ENCODE measurements at regions not wholly inside any gene's neighbourhood (a gene's known extent, or its start where the extent isn't known, plus 50 kb on each side); places are given as distances from the start of the nearest gene placed in this dataset.

- Histone ChIP-seq H3K9ac (ENCODE audit: low read length in 3 of 3) (no peak overlapping the region), H3K27ac (ENCODE audit: low read depth in 2 of 2, low read length in 2 of 2) (no peak overlapping the region)
These were observed 273.0 kb upstream of the NFIA start for GRCh38 chr1:60809204-60809980.

DNA sequence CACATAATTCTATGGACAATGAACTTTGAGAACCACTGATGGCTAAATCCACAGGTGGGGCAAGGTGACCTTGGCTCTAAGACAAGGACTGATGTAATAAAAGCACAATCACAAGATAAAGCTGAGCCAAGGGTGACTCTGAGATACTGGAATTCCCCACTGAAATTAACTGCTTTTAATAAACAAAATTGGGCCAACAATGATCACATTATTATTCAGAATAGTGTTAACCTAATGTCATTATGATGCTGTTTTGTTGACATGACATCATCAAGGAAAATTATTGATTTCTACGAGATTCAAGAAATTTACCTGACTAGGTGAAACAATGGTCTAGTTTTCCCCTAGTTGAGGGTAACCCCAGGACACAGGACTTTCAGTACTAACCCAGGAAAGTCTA is 273.7 kb upstream of the NFIA start:
- DNase-seq (no peak), FAIRE-seq (no peak)
- no peaks in the 10 kb centered on the region for H3K4me1 ChIP-seq (ENCODE audit: control insufficient read depth in 2 of 3, insufficient read depth in 2 of 3, low read depth in 1 of 3, low read length in 3 of 3)
- H3K36me3 ChIP-seq (ENCODE audit: control insufficient read depth in 2 of 3, insufficient read depth in 3 of 3, low read length in 3 of 3), result no peaks in the 10 kb centered on the region
- TF ChIP-seq CTCF (IDR thresholded peaks at IDR 0.05; ENCODE audit: borderline replicate concordance, extremely low read depth, insufficient read depth), result no peak
- intact Hi-C loops (cut with DNase I), result no loop called here
- H3K9me3 ChIP-seq (ENCODE audit: control insufficient read depth in 2 of 3, insufficient read depth in 1 of 3, low read length in 3 of 3), result peaks cover 0 to 4% (median 0%) of the 10 kb centered on the region in 3 donors
- no peak overlapping the region for H3K27ac ChIP-seq (ENCODE audit: low read depth in 2 of 2, low read length in 2 of 2)
- H3K27me3 ChIP-seq (ENCODE audit: control insufficient read depth, insufficient read depth, low read length), result no peaks in the 10 kb centered on the region
- no peak overlapping the region for H3K4me3 ChIP-seq (ENCODE audit: low read length in 3 of 3)
- no peak overlapping the region for H3K9ac ChIP-seq (ENCODE audit: low read length in 3 of 3)

More at GRCh38 chr1:60809204-60809980, 273.0 kb upstream of the NFIA start:
- no peak for FAIRE-seq
- Histone ChIP-seq H3K4me1 (ENCODE audit: control insufficient read depth in 2 of 3, insufficient read depth in 2 of 3, low read depth in 1 of 3, low read length in 3 of 3) (no peaks in the 10 kb centered on the region), H3K27me3 (ENCODE audit: control insufficient read depth, insufficient read depth, low read length) (no peaks in the 10 kb centered on the region), H3K9me3 (ENCODE audit: control insufficient read depth in 2 of 3, insufficient read depth in 1 of 3, low read length in 3 of 3) (peaks cover 0 to 4% (median 0%) of the 10 kb centered on the region in 3 donors), H3K4me3 (ENCODE audit: low read length in 3 of 3) (no peak overlapping the region), H3K36me3 (ENCODE audit: control insufficient read depth in 2 of 3, insufficient read depth in 3 of 3, low read length in 3 of 3) (no peaks in the 10 kb centered on the region)
- no peak for TF ChIP-seq CTCF (IDR thresholded peaks at IDR 0.05; ENCODE audit: borderline replicate concordance, extremely low read depth, insufficient read depth)
- intact Hi-C loops (cut with DNase I), result no loop called here
- no peak for DNase-seq

GRCh38 chr1:60802884-60803283 is 279.5 kb upstream of the NFIA start:
- DNase-seq, result no peak
- H3K27me3 ChIP-seq (ENCODE audit: control insufficient read depth, insufficient read depth, low read length), result no peaks in the 10 kb centered on the region
- no peak for FAIRE-seq

More at GRCh38 chr1:60802884-60803283, 279.5 kb upstream of the NFIA start:
- peaks cover 0 to 4% (median 0%) of the 10 kb centered on the region in 3 donors for H3K9me3 ChIP-seq (ENCODE audit: control insufficient read depth in 2 of 3, insufficient read depth in 1 of 3, low read length in 3 of 3)
- H3K36me3 ChIP-seq (ENCODE audit: control insufficient read depth in 2 of 3, insufficient read depth in 3 of 3, low read length in 3 of 3), result no peaks in the 10 kb centered on the region
- H3K4me3 ChIP-seq (ENCODE audit: low read length in 3 of 3), result no peak overlapping the region
- intact Hi-C loops (cut with DNase I), result no loop called here
- H3K4me1 ChIP-seq (ENCODE audit: control insufficient read depth in 2 of 3, insufficient read depth in 2 of 3, low read depth in 1 of 3, low read length in 3 of 3), result no peaks in the 10 kb centered on the region
- TF ChIP-seq CTCF (IDR thresholded peaks at IDR 0.05; ENCODE audit: borderline replicate concordance, extremely low read depth, insufficient read depth), result no peak
- no peak overlapping the region for H3K27ac ChIP-seq (ENCODE audit: low read depth in 2 of 2, low read length in 2 of 2)
- no peak overlapping the region for H3K9ac ChIP-seq (ENCODE audit: low read length in 3 of 3)
